ENCODE measurements at regions not wholly inside any gene's neighbourhood (a gene's known extent, or its start where the extent isn't known, plus 50 kb on each side); places are given as distances from the start of the nearest gene placed in this dataset.

DNA sequence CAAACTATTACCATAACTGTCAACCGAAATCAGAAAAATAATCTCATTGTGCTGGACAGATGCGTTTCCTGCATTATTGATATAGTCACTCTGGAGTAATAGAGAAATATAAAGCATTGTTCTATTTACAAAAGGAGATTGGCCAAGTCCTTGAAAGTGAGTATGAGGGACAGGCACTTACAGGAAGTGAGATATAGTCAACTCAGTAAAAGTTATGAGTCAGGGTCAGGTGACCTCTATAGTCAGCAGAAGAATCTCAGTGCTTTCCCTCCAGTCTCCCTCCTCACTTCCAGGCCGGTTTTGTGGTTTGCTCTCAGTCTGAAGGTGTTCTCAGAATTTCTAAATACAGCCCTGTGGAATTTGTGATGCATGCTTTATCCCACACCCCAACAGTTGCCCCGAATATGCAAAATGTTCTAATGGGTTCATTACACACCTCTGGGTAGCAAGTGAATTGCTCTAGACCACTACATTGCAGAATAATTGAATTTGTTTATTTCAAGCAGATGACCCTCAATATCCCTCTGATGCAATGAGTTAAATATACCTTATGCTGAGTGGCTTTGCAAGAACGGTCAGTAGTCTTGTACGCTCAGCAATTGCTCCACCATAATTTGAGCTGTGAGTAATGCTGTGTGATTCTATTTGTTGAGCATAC lies 787.7 kb downstream of the MCTP2 start:
- in situ Hi-C loops (cut with MboI): no loop called here
- Histone ChIP-seq H3K4me1 (ENCODE audit: insufficient read depth) (peaks cover 34% of the 10 kb centered on the region), H3K36me3 (ENCODE audit: low read depth) (no peaks in the 10 kb centered on the region), H2AFZ (0 out of 2 replicates have a peak overlapping the region, but pooled peaks have one; percentile 13), H4K20me1 (ENCODE audit: insufficient read depth) (no peaks in the 10 kb centered on the region), H3K9me2 (ENCODE audit: insufficient read depth) (no peaks in the 10 kb centered on the region), H3K79me2 (ENCODE audit: insufficient read depth) (no peaks in the 10 kb centered on the region), H3K9me3 (ENCODE audit: low read depth) (no peaks in the 10 kb centered on the region), H3K4me3 (no peak overlapping the region), H3K9ac (no peak overlapping the region), H3K27me3 (replicated peaks; ENCODE audit: insufficient read depth) (no peaks in the 10 kb centered on the region), H3K27ac (peak overlapping the region; percentile 59), H3K4me2 (ENCODE audit: unreplicated experiment) (peak overlapping the region; percentile 21), H3F3A (ENCODE audit: insufficient read depth) (peaks cover 33% of the 10 kb centered on the region)
- TF ChIP-seq EZH2phosphoT487 (IDR thresholded peaks at IDR 0.05; ENCODE audit: insufficient read depth, low read depth) (no peak), EZH2 (IDR thresholded peaks at IDR 0.05; ENCODE audit: insufficient read depth, poor library complexity, severe bottlenecking) (no peak)
- WGBS, 2 experiments (ENCODE audit: low coverage in 1 of 2, low lambda C conversion rate in 2 of 2, missing lambda C conversion rate in 2 of 2): 3% methylated on average over 6 of the region's 6 CpGs
- peak; percentile 88 for DNase-seq

DNA sequence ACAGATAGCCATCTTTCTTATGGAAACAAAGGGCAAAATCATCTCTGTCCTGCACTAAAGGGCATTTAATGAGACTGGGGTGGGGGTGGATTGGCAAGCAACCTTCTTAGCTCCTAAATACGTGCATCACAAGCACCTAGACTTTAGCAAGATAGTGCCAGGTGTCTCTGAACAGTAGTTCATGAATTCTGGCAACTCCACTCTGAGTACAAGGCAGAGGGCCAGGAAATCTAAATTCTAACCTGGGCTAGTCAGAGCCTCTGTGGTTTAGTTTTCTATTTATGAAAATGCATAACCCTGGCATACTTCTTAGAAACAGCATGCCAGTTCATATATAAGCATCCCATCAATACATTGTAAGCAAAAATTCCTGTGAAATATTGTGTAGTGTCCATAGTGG lies 788.5 kb downstream of the MCTP2 start:
- peaks cover 34% of the 10 kb centered on the region for H3K4me1 ChIP-seq (ENCODE audit: insufficient read depth)
- H3K9ac ChIP-seq: no peak overlapping the region
- WGBS, 2 experiments (ENCODE audit: low coverage in 1 of 2, low lambda C conversion rate in 2 of 2, missing lambda C conversion rate in 2 of 2): 57 to 59% methylated on average over 1 of the region's 1 CpG
- H3F3A ChIP-seq (ENCODE audit: insufficient read depth): peaks cover 33% of the 10 kb centered on the region
- TF ChIP-seq EZH2 (IDR thresholded peaks at IDR 0.05; ENCODE audit: insufficient read depth, poor library complexity, severe bottlenecking) (no peak), EZH2phosphoT487 (IDR thresholded peaks at IDR 0.05; ENCODE audit: insufficient read depth, low read depth) (no peak)
- no peaks in the 10 kb centered on the region for H3K27me3 ChIP-seq (replicated peaks; ENCODE audit: insufficient read depth)
- H4K20me1 ChIP-seq (ENCODE audit: insufficient read depth): no peaks in the 10 kb centered on the region
- H3K9me3 ChIP-seq (ENCODE audit: low read depth): no peaks in the 10 kb centered on the region
- no peaks in the 10 kb centered on the region for H3K79me2 ChIP-seq (ENCODE audit: insufficient read depth)
- no peak overlapping the region for H2AFZ ChIP-seq
- in situ Hi-C loops (cut with MboI): loop anchor here (10.0 kb wide), 1 partner anchor 1305 kb away; no protein-coding TSS in a partner anchor
- H3K27ac ChIP-seq: no peak overlapping the region
- no peak overlapping the region for H3K4me3 ChIP-seq
- H3K9me2 ChIP-seq (ENCODE audit: insufficient read depth): no peaks in the 10 kb centered on the region
- H3K4me2 ChIP-seq (ENCODE audit: unreplicated experiment): no peak overlapping the region
- DNase-seq: peak; percentile 14
- H3K36me3 ChIP-seq (ENCODE audit: low read depth): no peaks in the 10 kb centered on the region

- WGBS, 2 experiments (ENCODE audit: low coverage in 1 of 2, low lambda C conversion rate in 2 of 2, missing lambda C conversion rate in 2 of 2): 68 to 76% methylated on average over 2 of the region's 2 CpGs
- Histone ChIP-seq H2AFZ (no peak overlapping the region), H3K9me2 (ENCODE audit: insufficient read depth) (no peaks in the 10 kb centered on the region), H3K36me3 (ENCODE audit: low read depth) (no peaks in the 10 kb centered on the region), H3K4me2 (ENCODE audit: unreplicated experiment) (no peak overlapping the region), H3K27me3 (replicated peaks; ENCODE audit: insufficient read depth) (no peaks in the 10 kb centered on the region), H3K79me2 (ENCODE audit: insufficient read depth) (no peaks in the 10 kb centered on the region), H3K4me3 (no peak overlapping the region), H3K9me3 (ENCODE audit: low read depth) (no peaks in the 10 kb centered on the region), H3K9ac (no peak overlapping the region), H3F3A (ENCODE audit: insufficient read depth) (peaks cover 30% of the 10 kb centered on the region), H3K27ac (no peak overlapping the region), H3K4me1 (ENCODE audit: insufficient read depth) (peaks cover 28% of the 10 kb centered on the region), H4K20me1 (ENCODE audit: insufficient read depth) (no peaks in the 10 kb centered on the region)
- TF ChIP-seq EZH2phosphoT487 (IDR thresholded peaks at IDR 0.05; ENCODE audit: insufficient read depth, low read depth): no peak
- in situ Hi-C loops (cut with MboI): loop anchor here (10.0 kb wide), 1 partner anchor 1303 kb away; no protein-coding TSS in a partner anchor
- DNase-seq: no peak
Observed at GRCh38 chr15:95021816-95022215, 790.5 kb downstream of the MCTP2 start.

DNA sequence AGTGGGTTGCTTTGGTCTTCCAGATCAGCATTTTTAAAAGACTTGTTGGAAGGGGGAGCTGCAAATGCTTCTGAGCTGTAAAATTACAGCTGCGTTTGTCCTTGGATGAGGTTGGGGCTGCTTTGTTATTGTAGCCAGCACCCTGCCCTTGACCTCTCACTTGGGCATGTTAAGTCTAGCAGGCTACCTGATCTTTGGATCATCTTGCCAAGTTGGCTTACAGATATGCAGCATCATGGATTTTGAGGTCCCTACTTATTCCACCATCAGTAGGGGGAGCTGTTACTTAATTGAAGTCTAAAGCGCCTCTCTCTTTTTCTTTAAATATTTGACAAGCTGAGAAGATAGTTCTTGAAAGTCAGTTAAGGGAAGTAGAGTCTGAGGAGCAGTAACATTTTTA lies 793.0 kb downstream of the MCTP2 start:
- 33 to 40% methylated on average over 2 of the region's 2 CpGs for WGBS, 2 experiments (ENCODE audit: low coverage in 1 of 2, low lambda C conversion rate in 2 of 2, missing lambda C conversion rate in 2 of 2)
- peak; percentile 73 for DNase-seq
- no peak overlapping the region for H3K4me2 ChIP-seq (ENCODE audit: unreplicated experiment)
- H3K9me3 ChIP-seq (ENCODE audit: low read depth): no peaks in the 10 kb centered on the region
- no peaks in the 10 kb centered on the region for H3K9me2 ChIP-seq (ENCODE audit: insufficient read depth)
- TF ChIP-seq EZH2phosphoT487 (IDR thresholded peaks at IDR 0.05; ENCODE audit: insufficient read depth, low read depth) (no peak), EZH2 (IDR thresholded peaks at IDR 0.05; ENCODE audit: insufficient read depth, poor library complexity, severe bottlenecking) (no peak)
- no peak overlapping the region for H3K9ac ChIP-seq
- H3K79me2 ChIP-seq (ENCODE audit: insufficient read depth): no peaks in the 10 kb centered on the region
- in situ Hi-C loops (cut with MboI): loop anchor here (10.0 kb wide), 1 partner anchor 1300 kb away; no protein-coding TSS in a partner anchor
- no peak overlapping the region for H3K27ac ChIP-seq
- peaks cover 10% of the 10 kb centered on the region for H3K4me1 ChIP-seq (ENCODE audit: insufficient read depth)
- H2AFZ ChIP-seq: no peak overlapping the region
- H3K36me3 ChIP-seq (ENCODE audit: low read depth): no peaks in the 10 kb centered on the region
- H4K20me1 ChIP-seq (ENCODE audit: insufficient read depth): no peaks in the 10 kb centered on the region
- no peaks in the 10 kb centered on the region for H3K27me3 ChIP-seq (replicated peaks; ENCODE audit: insufficient read depth)
- H3K4me3 ChIP-seq: no peak overlapping the region
- peaks cover 11% of the 10 kb centered on the region for H3F3A ChIP-seq (ENCODE audit: insufficient read depth)

Measured in GM23248 (cell line).